ENCODE measurements at regions not wholly inside any gene's neighbourhood (a gene's known extent, or its start where the extent isn't known, plus 50 kb on each side); places are given as distances from the start of the nearest gene placed in this dataset.

DNA sequence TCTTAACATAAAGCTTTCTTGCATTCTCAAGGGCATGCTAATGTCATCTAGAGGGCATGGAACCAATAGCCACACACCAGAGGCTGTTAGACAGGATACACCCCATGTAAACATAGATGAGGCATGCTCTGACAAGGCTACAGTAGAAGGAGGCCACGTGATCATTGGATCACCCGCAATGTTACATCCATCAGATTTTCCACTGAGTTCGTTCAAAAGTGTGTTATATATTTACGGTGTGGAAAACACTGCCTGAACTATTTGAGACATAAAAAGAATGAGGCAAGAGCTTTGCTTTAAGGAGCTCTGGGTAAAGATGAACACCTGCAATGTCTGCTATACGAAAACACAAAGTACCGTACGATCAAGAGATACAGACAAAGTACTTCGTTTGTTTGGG lies 817.5 kb upstream of the SLC10A2 start:
- TF ChIP-seq CTCF (IDR thresholded peaks at IDR 0.05): no peak
- no peak for TF ChIP-seq POLR2A (IDR thresholded peaks at IDR 0.05)
